Osteoblast (primary cell): ENCODE measurements at regions not wholly inside any gene's neighbourhood (a gene's known extent, or its start where the extent isn't known, plus 50 kb on each side); places are given as distances from the start of the nearest gene placed in this dataset.

Source experiments
- DNase-seq: peaks from one replicate; pipeline ENCODE4 v3.0.0; 2011; ENCODE audit warnings: low spot score, mixed read lengths; ENCODE audit not compliant: insufficient read length; ENCODE audit errors: missing footprints
- H2AFZ ChIP-seq: 2 replicates; pipeline ENCODE4 v1.6.0; 2011; ENCODE audit warnings: mild to moderate bottlenecking, low read length
- H3K27ac ChIP-seq: 2 replicates; pipeline ENCODE4 v1.5.1; 2011; ENCODE audit warnings: mild to moderate bottlenecking, low read depth, low read length, moderate library complexity
- H3K27me3 ChIP-seq: 2 replicates; pipeline ENCODE4 v1.6.0; 2012; ENCODE audit warnings: mild to moderate bottlenecking, control low read depth, inconsistent platforms, low read length, moderate library complexity; ENCODE audit not compliant: insufficient read depth
- H3K36me3 ChIP-seq: 2 replicates; pipeline ENCODE4 v1.5.1; 2011; ENCODE audit warnings: mild to moderate bottlenecking, low read length, control low read depth, moderate library complexity; ENCODE audit not compliant: insufficient read depth
- H3K4me1 ChIP-seq: 2 replicates; pipeline ENCODE4 v1.5.1; 2011; ENCODE audit warnings: mild to moderate bottlenecking, low read length, control low read depth, moderate library complexity; ENCODE audit not compliant: insufficient read depth
- H3K4me2 ChIP-seq: 2 replicates; pipeline ENCODE4 v1.6.0; 2011; ENCODE audit warnings: mild to moderate bottlenecking, low read length; ENCODE audit not compliant: insufficient read depth
- H3K4me3 ChIP-seq: fragments of 200-600 bp; sonication (generic); 3 replicates; pipeline ENCODE4 v1.5.1; 2012; ENCODE audit warnings: mild to moderate bottlenecking, low read length, inconsistent platforms; ENCODE audit not compliant: insufficient read depth
- H3K79me2 ChIP-seq: 2 replicates; pipeline ENCODE4 v1.6.0; 2012; ENCODE audit warnings: mild to moderate bottlenecking, low read length, control low read depth, inconsistent platforms; ENCODE audit not compliant: insufficient read depth
- H3K9me3 ChIP-seq: 2 replicates; pipeline ENCODE4 v1.5.1; 2011; ENCODE audit warnings: low read depth, low read length, control low read depth
- H4K20me1 ChIP-seq: 2 replicates; pipeline ENCODE4 v1.6.0; 2012; ENCODE audit warnings: mild to moderate bottlenecking, low read length, control low read depth; ENCODE audit not compliant: insufficient read depth
- TF ChIP-seq, protein P1 (sequence below): IDR thresholded peaks from 2 replicates; pipeline ENCODE4 v1.5.1; 2011; ENCODE audit warnings: mild to moderate bottlenecking, low read depth, low read length, moderate library complexity; ENCODE audit errors: extremely low read depth

DNA sequence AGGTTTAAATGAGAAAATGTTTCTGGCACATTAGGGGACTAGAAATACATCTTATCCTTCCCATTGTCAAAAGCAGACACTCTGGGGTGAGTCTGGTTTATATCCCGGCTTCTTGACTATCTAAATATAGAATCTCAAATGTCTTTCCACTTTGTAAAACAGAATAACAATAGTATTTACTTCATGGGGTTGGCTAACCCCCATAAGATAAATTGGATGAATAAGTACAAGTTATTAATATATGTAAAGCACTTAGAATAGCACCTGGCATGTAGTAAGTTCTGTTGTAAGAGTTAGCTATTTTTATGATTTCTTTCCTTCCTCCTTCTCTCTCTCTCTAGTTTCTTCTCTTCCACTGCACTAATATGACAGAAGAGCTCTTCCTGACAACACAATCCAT is 499.1 kb downstream of the INSC start:
- Histone ChIP-seq H3K79me2 (no peaks in the 10 kb centered on the region), H2AFZ (no peak overlapping the region), H3K4me1 (no peaks in the 10 kb centered on the region), H3K36me3 (no peaks in the 10 kb centered on the region), H3K4me3 (no peak overlapping the region), H4K20me1 (no peaks in the 10 kb centered on the region), H3K27me3 (peaks cover 2% of the 10 kb centered on the region), H3K9me3 (no peaks in the 10 kb centered on the region), H3K4me2 (no peak overlapping the region), H3K27ac (no peak overlapping the region)
- DNase-seq: no peak
- TF ChIP-seq, protein P1, sequence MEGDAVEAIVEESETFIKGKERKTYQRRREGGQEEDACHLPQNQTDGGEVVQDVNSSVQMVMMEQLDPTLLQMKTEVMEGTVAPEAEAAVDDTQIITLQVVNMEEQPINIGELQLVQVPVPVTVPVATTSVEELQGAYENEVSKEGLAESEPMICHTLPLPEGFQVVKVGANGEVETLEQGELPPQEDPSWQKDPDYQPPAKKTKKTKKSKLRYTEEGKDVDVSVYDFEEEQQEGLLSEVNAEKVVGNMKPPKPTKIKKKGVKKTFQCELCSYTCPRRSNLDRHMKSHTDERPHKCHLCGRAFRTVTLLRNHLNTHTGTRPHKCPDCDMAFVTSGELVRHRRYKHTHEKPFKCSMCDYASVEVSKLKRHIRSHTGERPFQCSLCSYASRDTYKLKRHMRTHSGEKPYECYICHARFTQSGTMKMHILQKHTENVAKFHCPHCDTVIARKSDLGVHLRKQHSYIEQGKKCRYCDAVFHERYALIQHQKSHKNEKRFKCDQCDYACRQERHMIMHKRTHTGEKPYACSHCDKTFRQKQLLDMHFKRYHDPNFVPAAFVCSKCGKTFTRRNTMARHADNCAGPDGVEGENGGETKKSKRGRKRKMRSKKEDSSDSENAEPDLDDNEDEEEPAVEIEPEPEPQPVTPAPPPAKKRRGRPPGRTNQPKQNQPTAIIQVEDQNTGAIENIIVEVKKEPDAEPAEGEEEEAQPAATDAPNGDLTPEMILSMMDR: no peak

DNA sequence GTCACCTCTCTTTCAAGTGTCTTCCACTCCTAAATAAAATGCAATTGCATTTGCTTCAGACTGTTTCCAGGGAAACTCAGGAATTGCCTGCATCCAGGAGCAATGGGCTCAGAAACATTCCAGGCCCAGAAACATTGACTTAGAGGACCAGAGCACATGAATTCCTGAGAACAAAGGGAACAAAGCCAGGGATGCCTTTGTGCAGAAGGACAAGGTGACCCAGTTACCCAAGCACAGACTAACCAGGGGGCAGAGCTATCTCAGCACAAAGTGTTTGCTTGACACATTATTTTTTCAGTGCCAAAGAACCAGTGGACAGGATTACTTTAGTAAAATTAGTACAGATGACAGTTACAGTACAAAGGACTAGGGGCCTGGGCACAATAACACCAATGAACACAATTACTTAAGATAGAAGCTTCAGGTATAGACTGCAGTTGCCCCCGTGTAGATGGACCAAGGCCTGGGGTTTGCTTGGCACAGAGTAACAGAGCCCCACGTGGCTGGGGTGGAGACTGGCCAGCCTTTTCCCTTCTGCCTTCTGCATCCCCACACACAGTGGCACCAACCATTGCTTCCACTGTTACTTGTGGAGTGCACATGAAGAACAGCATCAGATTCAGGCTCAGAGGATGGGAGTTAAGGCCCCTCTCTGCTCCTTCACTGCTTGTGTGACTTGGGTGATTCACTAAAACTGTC is 500.8 kb downstream of the INSC start:
- Histone ChIP-seq H3K27me3 (peaks cover 4% of the 10 kb centered on the region), H3K79me2 (no peaks in the 10 kb centered on the region), H4K20me1 (no peaks in the 10 kb centered on the region), H3K4me3 (no peak overlapping the region), H3K36me3 (no peaks in the 10 kb centered on the region), H3K9me3 (no peaks in the 10 kb centered on the region), H3K4me1 (no peaks in the 10 kb centered on the region), H3K4me2 (no peak overlapping the region), H3K27ac (no peak overlapping the region), H2AFZ (no peak overlapping the region)
- TF ChIP-seq, protein P1: no peak
- no peak for DNase-seq

DNA sequence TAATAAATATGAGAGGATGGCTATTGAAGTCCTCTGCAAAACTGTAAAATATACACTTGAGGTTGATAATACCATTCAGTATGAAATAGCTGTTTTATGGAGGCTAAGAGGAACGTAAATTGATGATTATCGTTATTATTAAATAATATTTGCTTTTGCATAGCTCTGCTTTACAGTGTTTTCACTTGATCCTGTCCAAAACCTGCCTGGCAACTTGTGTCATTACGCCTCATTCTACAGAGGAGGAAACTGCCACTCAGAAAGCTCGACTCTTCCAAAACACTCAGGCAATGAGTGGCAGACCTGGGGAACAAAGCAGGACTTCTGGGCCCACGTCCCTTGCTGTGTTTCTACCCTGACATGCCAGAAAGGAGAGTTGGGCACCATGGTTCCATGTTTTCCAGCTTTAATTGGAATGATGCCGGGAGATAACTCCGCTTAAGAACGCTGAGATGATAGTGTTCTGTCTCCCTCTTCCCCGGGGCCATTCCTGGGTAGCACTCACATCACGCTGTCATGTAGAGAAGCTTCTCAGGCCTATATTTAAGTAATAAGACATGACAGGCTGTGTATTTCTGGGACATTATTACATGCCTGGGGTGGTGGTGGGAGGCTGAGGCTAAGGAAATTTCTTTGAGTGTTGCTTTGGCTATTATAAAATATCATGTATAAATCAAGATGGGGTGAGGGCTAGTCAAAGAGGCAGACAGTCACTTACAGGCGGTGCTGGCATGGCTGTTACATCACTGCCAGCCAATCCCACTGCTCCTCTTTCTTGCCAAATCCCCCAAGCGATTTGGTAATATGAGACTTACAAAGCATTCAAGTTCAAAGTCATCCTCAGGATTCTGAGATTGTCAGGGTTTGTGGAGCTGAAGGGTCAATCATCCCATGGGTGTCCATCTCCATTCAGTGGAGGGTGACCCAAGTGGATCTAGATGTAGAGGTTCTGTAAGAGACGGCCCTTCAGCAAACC is 501.7 kb downstream of the INSC start:
- H3K4me3 ChIP-seq: no peak overlapping the region
- H3K9me3 ChIP-seq: no peaks in the 10 kb centered on the region
- H3K36me3 ChIP-seq: no peaks in the 10 kb centered on the region
- H2AFZ ChIP-seq: no peak overlapping the region
- no peaks in the 10 kb centered on the region for H3K4me1 ChIP-seq
- H3K27me3 ChIP-seq: peaks cover 7% of the 10 kb centered on the region
- H3K79me2 ChIP-seq: no peaks in the 10 kb centered on the region
- H4K20me1 ChIP-seq: no peaks in the 10 kb centered on the region
- TF ChIP-seq, protein P1: no peak
- H3K27ac ChIP-seq: no peak overlapping the region
- no peak overlapping the region for H3K4me2 ChIP-seq
- no peak for DNase-seq

DNA sequence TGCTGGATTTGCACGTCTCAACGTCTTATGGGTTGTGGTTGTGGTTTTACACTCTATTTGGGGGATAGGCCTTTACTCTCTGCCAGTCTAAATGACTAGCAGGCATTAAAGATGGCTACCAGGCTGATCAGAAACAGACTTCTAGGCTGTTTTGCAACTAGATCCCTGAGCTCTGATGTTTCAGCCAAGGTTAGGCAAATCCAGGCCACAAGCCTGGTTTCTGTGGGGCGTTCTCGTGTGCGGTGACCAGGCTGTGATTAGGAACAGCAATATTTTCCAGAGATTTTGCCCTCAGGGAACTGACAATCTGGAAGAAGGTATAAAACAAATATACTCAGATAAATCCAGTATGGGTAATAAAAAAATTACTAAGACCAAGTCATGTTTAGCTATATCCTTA is 502.4 kb downstream of the INSC start:
- TF ChIP-seq, protein P1: no peak
- DNase-seq: no peak
- H3K4me2 ChIP-seq: no peak overlapping the region

More for the DNA sequence above, 502.4 kb downstream of the INSC start:
- Histone ChIP-seq H3K79me2 (no peaks in the 10 kb centered on the region), H3K4me3 (no peak overlapping the region), H4K20me1 (no peaks in the 10 kb centered on the region), H2AFZ (no peak overlapping the region), H3K9me3 (no peaks in the 10 kb centered on the region), H3K4me1 (no peaks in the 10 kb centered on the region), H3K36me3 (no peaks in the 10 kb centered on the region), H3K27ac (no peak overlapping the region), H3K27me3 (peaks cover 8% of the 10 kb centered on the region)
